NCI-H146 treated with DMSO at 0.1 percent for 48 hours (cell line): ENCODE measurements at regions not wholly inside any gene's neighbourhood (a gene's known extent, or its start where the extent isn't known, plus 50 kb on each side); places are given as distances from the start of the nearest gene placed in this dataset.

Source experiments
- DNase-seq: peaks from one replicate; lab custom pipeline; 2025; ENCODE audit not compliant: unreplicated experiment; lab: John Stamatoyannopoulos, UW

- no peak for DNase-seq
Measured at GRCh38 chr12:111160350-111161241, 208.3 kb downstream of the PHETA1 start.

DNA sequence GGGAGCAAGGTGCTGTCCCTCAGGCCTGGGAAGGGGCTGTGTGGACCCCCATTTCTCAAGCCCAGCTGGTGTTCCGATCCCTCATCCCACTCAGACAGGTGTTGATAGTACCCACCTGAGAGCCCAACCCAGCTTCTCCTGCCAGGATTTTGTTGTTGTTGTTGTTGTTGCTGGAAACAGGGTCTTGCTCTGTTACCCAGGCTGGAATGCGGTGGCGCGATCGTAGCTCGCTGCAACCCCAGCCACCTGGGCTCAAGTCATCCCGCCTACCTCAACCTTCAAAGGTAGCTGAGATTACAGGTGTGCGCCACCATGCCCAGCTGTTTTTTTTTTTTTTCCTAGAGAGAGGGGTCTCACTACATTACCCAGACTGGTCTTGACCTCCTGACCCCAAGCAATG, 209.9 kb downstream of the PHETA1 start:
- DNase-seq = no peak

GRCh38 chr12:111157486-111157885, 211.4 kb downstream of the PHETA1 start:
- DNase-seq = no peak

DNA sequence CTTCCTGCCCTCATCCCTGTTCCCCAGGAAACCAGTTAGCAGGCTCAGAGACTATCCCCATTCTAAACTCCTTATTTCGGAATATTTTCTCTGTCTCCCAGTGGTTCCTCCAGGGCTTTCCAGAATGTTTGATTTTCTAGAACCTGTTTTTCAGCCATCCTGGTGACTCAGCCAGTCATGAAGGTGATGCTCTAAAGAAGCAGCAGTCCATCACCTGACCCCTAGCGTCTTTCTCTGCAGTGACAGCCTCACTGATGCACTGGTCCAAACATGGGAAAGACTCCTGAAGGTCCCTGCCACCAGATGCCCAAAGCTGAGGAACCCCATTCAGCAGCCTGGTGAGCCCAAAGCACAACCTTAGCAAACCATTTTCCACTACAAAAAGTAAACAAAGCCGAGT, 212.6 kb downstream of the PHETA1 start:
- no peak for DNase-seq

- DNase-seq = no peak
Measured at GRCh38 chr12:111155521-111155920, 213.4 kb downstream of the PHETA1 start.

DNA sequence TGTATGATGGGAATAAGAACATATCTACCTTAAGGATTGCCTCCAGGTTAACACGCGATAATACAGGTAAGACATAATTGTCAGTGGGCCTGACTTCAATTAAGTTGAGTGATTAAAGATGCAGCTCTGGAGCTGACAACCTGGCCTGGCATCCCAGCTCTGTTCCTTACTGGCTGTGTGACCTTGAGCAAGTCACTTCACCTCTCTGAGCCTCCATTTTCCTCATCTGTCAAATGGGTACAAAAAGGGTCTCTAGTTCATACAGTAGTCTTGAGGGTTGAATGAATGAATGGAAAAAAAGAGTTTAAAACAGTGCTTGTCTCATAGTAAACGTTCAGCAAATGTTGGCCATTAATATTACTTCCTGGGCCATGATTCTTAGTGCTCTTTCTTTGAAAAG, 213.9 kb downstream of the PHETA1 start:
- no peak for DNase-seq

DNA sequence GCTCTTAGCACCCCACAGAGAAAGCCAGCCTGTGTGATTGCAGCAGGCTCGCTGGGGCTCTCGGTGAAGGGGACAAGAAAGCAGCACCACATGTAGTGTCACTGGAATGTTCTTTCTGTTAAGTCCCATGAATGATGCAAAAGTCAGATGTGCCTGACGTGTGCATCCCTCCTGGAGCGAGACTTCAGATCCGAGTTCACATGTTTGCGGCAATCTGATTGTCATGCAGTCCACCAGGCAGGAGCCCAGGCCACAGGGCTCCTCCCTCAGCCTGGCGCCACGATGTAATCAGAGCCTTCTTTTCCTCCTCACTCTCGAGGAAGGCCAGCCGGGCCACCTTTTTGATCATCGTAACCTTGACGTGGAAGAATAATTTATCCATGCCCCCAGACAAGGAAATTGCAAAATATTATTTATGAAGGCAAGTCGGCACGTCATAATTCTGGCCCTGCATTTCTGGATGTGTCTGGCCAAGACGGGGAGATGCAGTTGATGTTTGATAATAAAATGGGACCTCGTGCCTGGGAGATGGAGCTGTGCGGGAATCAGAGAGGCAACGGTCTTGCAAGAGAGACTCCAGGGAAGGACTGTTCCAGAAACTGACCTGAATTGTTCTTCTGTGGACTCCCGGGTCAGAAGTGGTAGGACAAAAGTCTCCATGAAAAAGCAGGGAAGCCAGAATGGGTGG, 214.6 kb downstream of the PHETA1 start:
- no peak for DNase-seq

GRCh38 chr12:111152561-111152960, 216.3 kb downstream of the PHETA1 start:
- no peak for DNase-seq

- DNase-seq = no peak
Measured at GRCh38 chr12:111150921-111151840, 217.7 kb downstream of the PHETA1 start.

DNA sequence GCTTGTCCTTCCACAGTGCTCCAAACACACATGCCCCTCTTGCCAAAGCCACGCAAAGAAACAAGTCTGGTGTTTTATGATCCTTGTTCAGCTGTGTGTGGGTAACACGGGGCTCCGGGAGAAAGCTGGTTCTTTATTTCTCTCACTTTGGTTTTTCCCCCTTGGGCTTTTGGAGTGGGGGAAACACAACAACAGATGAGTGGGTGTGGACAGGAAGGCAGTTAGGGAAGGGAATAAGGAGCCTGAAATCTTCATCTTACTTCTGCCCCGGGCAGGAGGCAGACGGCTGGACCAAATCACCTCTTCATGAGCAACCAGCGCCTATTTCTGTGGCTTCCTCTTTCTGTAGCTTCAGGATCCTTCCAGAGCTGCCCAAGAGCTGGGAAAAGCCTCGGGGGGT, 218.5 kb downstream of the PHETA1 start:
- no peak for DNase-seq

DNA sequence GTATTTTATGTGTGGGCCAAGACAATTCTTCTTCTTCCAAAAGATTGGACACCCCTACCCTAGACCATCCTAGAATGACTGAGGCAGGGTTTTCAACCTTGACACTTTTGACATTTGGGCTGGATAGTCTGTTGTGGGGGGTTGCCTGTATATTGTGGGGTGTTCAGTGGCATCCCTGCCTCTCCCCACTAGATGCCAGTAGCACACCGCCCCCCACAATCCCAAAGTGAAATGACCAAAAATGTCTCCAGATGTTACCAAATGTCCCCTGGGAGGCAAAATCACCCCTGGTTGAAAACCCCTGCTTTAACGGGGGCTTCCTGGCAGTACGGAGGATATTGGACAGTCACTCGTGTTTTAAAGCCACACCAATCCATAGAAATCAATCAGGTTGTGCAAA, 219.6 kb downstream of the PHETA1 start:
- DNase-seq = no peak

GRCh38 chr12:111148005-111148404, 220.9 kb downstream of the PHETA1 start:
- no peak for DNase-seq

DNA sequence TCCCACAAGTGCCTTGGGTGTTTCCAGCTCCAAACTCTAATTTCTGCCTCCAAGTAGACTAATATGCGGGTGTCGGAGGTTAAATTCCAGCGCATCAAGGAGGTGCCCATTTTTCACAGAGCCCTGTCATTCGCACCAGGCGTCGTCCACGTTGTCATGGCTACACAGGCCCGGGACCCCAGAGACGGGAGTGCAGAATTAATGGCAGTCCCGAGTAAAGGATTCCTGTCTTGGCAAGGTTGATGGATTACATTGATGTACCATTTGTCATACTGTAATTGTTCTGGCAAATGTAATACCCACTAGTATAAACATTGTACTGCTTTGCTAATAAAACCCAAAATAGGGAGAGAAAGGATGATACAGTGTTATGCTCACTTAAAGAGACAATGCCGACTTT, 222.9 kb upstream of the MYL2 start:
- DNase-seq = no peak

DNA sequence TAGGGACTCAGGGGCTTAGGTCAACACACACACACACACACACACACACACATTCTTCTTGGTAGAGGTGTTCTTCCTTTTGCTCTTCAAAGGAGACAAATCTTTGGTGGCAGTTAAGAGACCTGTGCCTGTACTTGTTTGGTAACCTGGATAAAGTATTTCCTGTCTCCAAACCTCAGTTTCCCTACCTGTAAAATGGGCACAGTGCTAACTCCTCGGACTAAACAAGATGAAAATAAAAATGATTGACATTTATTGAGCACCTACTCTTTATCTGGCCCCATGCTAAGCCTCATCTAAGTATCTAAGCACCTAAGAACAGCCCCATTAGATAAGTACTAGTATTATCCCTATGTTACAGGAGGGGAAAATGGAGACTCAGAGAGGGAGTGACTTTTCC, 220.8 kb upstream of the MYL2 start:
- no peak for DNase-seq

- DNase-seq = no peak
Measured at GRCh38 chr12:111138016-111138415, 217.6 kb upstream of the MYL2 start.

DNA sequence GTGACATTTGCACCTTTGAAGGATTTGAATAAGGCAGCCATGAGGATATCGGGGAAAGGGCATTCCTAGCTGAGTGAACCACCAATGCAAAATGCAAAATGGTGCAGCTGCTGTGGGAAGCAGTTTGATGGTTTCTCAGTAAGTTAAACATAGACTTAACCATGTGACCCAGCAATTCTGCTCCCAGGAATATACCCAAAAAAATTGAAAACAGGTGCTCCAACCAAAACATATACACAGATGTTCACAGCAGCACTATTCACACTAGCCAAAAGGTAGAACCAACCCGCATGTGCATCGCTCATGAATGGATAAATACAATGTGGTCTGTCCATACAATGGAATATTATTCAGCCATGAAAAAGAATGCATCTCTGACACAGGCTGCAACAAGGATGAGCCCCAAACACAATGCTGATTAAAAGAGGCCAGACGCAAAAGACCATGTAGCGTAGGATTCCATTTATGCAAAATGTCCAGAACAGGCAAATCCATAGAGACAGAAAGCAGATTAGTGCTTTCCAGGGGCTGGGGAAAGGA, 215.0 kb upstream of the MYL2 start:
- no peak for DNase-seq

GRCh38 chr12:111130336-111130735, 210.0 kb upstream of the MYL2 start:
- DNase-seq = no peak

- DNase-seq = no peak
Measured at GRCh38 chr12:111129149-111129767, 208.9 kb upstream of the MYL2 start.

DNA sequence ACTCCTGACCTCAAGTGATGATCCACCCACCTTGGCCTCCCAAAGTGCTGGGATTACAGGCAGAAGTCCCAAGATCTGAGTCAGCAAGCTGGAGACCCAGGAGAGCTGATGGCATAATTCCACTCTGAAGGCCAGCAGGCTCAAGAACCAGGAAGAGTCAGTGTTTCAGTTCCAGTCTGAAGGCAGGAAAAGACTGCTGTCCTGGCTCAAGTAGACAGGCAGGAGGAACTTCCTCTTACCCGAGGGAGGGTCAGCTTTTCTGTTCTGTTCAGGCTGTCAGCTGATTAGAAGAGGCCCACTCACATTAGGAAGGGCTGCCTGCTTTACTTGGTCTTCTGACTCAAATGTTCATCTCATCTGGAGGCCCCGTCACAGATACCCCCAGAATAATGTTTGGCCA, 206.0 kb upstream of the MYL2 start:
- no peak for DNase-seq

GRCh38 chr12:111124183-111124582, 203.8 kb upstream of the MYL2 start:
- DNase-seq = no peak

- no peak for DNase-seq
Measured at GRCh38 chr12:111123390-111123789, 203.0 kb upstream of the MYL2 start.
